SIG-M5 treated with dmso at 0.1 percent for 504 hours (cell line): ENCODE measurements at regions not wholly inside any gene's neighbourhood (a gene's known extent, or its start where the extent isn't known, plus 50 kb on each side); places are given as distances from the start of the nearest gene placed in this dataset.
"Not testable (repeated sequence)": the region's sequence is repeated elsewhere in the genome, so short reads cannot be mapped to it uniquely, and the experiment has no call there.

Source experiments
- DNase-seq: peaks from one replicate; lab custom pipeline; 2025; ENCODE audit not compliant: unreplicated experiment; lab: John Stamatoyannopoulos, UW

GRCh38 chr6:167707686-167708500 lies 118.8 kb upstream of the AFDN start:
- DNase-seq, result no peak

- no peak for DNase-seq
Measured at GRCh38 chr6:167708501-167709094, 118.1 kb upstream of the AFDN start.

- DNase-seq, result no peak
Measured at GRCh38 chr6:167709196-167709595, 117.5 kb upstream of the AFDN start.

- DNase-seq, result not testable (repeated sequence)
Measured at GRCh38 chr6:167709776-167710336, 116.9 kb upstream of the AFDN start.

- no peak for DNase-seq
Measured at GRCh38 chr6:167710363-167710920, 116.3 kb upstream of the AFDN start.

- DNase-seq, result no peak
Measured at GRCh38 chr6:167711211-167711610, 115.5 kb upstream of the AFDN start.

GRCh38 chr6:167711768-167712730 lies 114.7 kb upstream of the AFDN start:
- peak; percentile 8 for DNase-seq

GRCh38 chr6:167712731-167713475 lies 113.8 kb upstream of the AFDN start:
- no peak for DNase-seq

GRCh38 chr6:167714152-167714551 lies 112.6 kb upstream of the AFDN start:
- no peak for DNase-seq

- DNase-seq, result no peak
Measured at GRCh38 chr6:167717455-167717854, 109.3 kb upstream of the AFDN start.

GRCh38 chr6:167717867-167718266 lies 108.8 kb upstream of the AFDN start:
- DNase-seq, result no peak

- no peak for DNase-seq
Measured at GRCh38 chr6:167719920-167720319, 106.8 kb upstream of the AFDN start.

GRCh38 chr6:167720456-167721285 lies 106.0 kb upstream of the AFDN start:
- DNase-seq, result no peak

GRCh38 chr6:167721291-167721690 lies 105.4 kb upstream of the AFDN start:
- DNase-seq, result no peak

- no peak for DNase-seq
Measured at GRCh38 chr6:167722634-167723309, 103.9 kb upstream of the AFDN start.

- no peak for DNase-seq
Measured at GRCh38 chr6:167726043-167726621, 100.6 kb upstream of the AFDN start.

- no peak for DNase-seq
Measured at GRCh38 chr6:167730441-167730840, 96.3 kb upstream of the AFDN start.

- DNase-seq, result no peak
Measured at GRCh38 chr6:167731216-167731615, 95.5 kb upstream of the AFDN start.
